HL-60 (cell line): ENCODE measurements at regions not wholly inside any gene's neighbourhood (a gene's known extent, or its start where the extent isn't known, plus 50 kb on each side); places are given as distances from the start of the nearest gene placed in this dataset.

Source experiments
- DNase-seq, 2 experiments: peaks; one replicate each; pipeline ENCODE4 v3.0.0-alpha.2; 2010 to 2020; ENCODE audit warnings: low read depth in 1 of 2, low spot score in 1 of 2
- H3K27ac ChIP-seq: fragments of 250-450 bp; sonication (Bioruptor Pico); replicated peaks from 2 replicates; pipeline ENCODE4 v1.5.1; 2020; ENCODE audit warnings: mild to moderate bottlenecking, moderate library complexity
- H3K27me3 ChIP-seq: fragments of 250-450 bp; sonication (Bioruptor Pico); 2 replicates; pipeline ENCODE4 v1.5.1; 2021; ENCODE audit warnings: mild to moderate bottlenecking, moderate library complexity; ENCODE audit not compliant: insufficient read depth, poor library complexity, severe bottlenecking
- H3K4me3 ChIP-seq: replicated peaks from 2 replicates; pipeline ENCODE4 v1.5.1; 2011; ENCODE audit warnings: mild to moderate bottlenecking, control low read depth, low read length; ENCODE audit not compliant: insufficient read depth
- GABPA ChIP-seq: IDR thresholded peaks from 2 replicates; pipeline ENCODE4 v1.6.1; 2012; ENCODE audit warnings: low read depth
- POLR2AphosphoS5 ChIP-seq: IDR thresholded peaks from 2 replicates; pipeline ENCODE4 v1.6.1; 2012; ENCODE audit warnings: low read depth
- SPI1 ChIP-seq: IDR thresholded peaks from 2 replicates; pipeline ENCODE4 v1.6.1; 2012; ENCODE audit warnings: low read depth, mild to moderate bottlenecking, borderline replicate concordance
- TF ChIP-seq, protein P1 (sequence below): IDR thresholded peaks from one replicate; pipeline ENCODE4 v1.5.1; 2011; ENCODE audit warnings: low read length, control low read depth, inconsistent platforms; ENCODE audit not compliant: insufficient read depth
- TF ChIP-seq, protein P2 (sequence below): IDR thresholded peaks from 2 replicates; pipeline ENCODE4 v1.6.1; 2012; ENCODE audit warnings: low read depth; ENCODE audit not compliant: insufficient replicate concordance

DNA sequence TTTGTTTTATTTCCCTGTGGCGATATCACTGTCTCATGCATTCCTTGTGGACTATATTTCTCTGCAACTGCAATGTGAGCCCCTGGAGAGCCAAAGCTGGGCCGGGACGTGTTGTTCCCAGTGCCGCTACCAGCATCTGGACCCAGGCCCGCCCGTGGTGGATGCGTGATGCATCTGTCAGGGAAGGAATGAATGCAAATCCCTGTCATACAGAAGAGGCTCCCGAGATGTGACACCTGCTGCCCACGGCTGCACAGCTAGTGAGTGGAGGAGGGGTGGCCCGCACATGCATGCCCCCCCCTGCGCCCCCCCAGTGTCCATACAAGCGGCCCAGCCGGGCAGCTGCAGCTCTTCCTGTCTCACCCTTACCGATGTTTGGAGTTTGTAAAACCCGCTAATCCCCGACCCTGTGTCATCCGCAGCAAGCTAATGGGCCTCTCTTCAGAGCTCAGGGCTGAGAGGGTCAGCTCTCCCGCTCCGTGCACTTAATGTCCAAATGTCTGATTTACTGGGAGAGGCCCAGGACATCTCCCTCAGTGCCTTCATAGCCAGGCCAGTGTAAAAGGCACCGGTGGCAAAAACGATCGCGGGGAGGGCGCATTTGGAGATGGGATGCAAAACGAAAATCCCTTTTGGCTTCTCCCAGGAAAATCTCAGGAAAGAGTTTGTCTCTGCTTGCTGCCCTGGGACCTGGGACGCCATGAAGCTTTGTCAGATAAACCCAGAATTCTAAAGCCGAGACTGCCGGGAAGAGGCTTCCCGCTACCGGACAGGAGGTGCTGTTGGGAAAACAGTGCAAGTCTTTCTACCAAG lies 91.8 kb downstream of the FOXL1 start:
- Histone ChIP-seq H3K27me3 (no peaks in the 10 kb centered on the region), H3K27ac (no peak overlapping the region), H3K4me3 (no peak overlapping the region)
- no peak for DNase-seq
- TF ChIP-seq GABPA (no peak), POLR2AphosphoS5 (no peak), SPI1 (no peak)
- TF ChIP-seq, protein P1, sequence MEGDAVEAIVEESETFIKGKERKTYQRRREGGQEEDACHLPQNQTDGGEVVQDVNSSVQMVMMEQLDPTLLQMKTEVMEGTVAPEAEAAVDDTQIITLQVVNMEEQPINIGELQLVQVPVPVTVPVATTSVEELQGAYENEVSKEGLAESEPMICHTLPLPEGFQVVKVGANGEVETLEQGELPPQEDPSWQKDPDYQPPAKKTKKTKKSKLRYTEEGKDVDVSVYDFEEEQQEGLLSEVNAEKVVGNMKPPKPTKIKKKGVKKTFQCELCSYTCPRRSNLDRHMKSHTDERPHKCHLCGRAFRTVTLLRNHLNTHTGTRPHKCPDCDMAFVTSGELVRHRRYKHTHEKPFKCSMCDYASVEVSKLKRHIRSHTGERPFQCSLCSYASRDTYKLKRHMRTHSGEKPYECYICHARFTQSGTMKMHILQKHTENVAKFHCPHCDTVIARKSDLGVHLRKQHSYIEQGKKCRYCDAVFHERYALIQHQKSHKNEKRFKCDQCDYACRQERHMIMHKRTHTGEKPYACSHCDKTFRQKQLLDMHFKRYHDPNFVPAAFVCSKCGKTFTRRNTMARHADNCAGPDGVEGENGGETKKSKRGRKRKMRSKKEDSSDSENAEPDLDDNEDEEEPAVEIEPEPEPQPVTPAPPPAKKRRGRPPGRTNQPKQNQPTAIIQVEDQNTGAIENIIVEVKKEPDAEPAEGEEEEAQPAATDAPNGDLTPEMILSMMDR, result no peak
- TF ChIP-seq, protein P2, sequence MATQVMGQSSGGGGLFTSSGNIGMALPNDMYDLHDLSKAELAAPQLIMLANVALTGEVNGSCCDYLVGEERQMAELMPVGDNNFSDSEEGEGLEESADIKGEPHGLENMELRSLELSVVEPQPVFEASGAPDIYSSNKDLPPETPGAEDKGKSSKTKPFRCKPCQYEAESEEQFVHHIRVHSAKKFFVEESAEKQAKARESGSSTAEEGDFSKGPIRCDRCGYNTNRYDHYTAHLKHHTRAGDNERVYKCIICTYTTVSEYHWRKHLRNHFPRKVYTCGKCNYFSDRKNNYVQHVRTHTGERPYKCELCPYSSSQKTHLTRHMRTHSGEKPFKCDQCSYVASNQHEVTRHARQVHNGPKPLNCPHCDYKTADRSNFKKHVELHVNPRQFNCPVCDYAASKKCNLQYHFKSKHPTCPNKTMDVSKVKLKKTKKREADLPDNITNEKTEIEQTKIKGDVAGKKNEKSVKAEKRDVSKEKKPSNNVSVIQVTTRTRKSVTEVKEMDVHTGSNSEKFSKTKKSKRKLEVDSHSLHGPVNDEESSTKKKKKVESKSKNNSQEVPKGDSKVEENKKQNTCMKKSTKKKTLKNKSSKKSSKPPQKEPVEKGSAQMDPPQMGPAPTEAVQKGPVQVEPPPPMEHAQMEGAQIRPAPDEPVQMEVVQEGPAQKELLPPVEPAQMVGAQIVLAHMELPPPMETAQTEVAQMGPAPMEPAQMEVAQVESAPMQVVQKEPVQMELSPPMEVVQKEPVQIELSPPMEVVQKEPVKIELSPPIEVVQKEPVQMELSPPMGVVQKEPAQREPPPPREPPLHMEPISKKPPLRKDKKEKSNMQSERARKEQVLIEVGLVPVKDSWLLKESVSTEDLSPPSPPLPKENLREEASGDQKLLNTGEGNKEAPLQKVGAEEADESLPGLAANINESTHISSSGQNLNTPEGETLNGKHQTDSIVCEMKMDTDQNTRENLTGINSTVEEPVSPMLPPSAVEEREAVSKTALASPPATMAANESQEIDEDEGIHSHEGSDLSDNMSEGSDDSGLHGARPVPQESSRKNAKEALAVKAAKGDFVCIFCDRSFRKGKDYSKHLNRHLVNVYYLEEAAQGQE, result no peak

DNA sequence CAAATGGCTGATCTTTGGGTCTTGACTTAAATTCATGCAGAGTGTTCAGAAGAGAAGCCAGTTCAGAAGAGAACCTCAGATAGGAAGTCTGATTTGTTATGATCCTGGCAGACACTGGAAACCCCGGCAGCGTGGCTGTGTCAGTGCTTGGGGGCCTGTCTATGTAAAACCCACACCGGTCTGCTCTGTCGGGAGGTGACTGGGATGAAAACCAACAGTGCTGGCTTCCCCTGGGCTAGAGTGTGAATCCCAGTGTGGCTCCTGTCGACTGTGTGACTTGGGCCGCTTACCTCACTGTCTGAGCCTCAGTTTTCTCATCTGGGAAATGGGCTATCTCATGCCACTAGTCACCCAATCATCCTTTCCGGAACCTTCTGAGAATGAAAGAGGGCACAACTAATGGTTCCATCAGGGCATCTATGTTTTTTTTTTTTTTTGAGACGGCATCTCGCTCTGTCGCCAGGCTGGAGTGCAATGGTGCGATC lies 92.4 kb downstream of the FOXL1 start:
- TF ChIP-seq GABPA, result no peak
- TF ChIP-seq POLR2AphosphoS5, result no peak
- TF ChIP-seq, protein P1, result no peak
- TF ChIP-seq SPI1, result no peak
- TF ChIP-seq, protein P2, result no peak
- H3K27ac ChIP-seq, result no peak overlapping the region
- H3K4me3 ChIP-seq, result no peak overlapping the region
- H3K27me3 ChIP-seq, result no peaks in the 10 kb centered on the region
- no peak for DNase-seq

DNA sequence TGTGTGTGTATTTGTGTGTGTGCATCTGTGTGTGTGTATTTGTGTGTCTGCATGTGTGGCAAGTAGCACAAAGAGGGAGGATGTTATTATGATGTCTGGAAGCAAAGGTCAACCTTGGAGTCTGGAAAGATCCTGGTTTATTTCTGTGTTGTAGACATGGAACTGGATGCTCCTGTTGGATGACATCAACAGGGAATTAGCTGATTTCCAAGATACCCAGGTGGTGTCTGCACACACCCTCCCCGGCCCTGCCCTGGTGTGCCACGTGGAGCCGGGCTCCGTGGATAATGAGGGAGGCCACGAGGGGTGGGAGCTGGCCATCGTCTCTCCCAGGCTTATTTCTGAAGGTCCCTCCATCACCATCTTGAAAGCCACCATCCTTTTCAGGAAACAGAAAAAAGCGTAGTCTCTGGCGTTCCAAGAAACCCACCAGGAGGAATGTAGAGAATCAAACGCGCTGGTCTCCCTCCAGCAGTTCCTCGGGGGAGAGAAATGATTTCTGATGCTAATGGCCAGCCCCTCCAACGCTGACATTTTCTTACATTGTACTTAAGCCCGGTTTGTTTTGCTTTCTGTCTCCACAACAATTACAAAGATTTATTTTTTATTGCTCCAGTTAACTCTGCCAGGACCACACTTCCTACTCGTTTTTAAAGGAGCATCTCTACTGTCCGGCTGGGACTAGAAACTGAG lies 93.3 kb downstream of the FOXL1 start:
- TF ChIP-seq POLR2AphosphoS5 (no peak), SPI1 (no peak), GABPA (no peak)
- TF ChIP-seq, protein P1, result no peak
- TF ChIP-seq, protein P2, result no peak
- Histone ChIP-seq H3K27me3 (no peaks in the 10 kb centered on the region), H3K27ac (no peak overlapping the region), H3K4me3 (no peak overlapping the region)
- DNase-seq, result no peak
